ENCODE measurements at regions not wholly inside any gene's neighbourhood (a gene's known extent, or its start where the extent isn't known, plus 50 kb on each side); places are given as distances from the start of the nearest gene placed in this dataset.

- Histone ChIP-seq H3K27ac (ENCODE audit: low read depth, low read length) (no peak overlapping the region), H3K4me3 (ENCODE audit: low read length) (no peak overlapping the region), H3K4me1 (ENCODE audit: insufficient read depth, low read length) (no peaks in the 10 kb centered on the region), H3K27me3 (ENCODE audit: insufficient read depth, low read length) (no peaks in the 10 kb centered on the region), H3K9me3 (ENCODE audit: insufficient read depth, low read depth, low read length) (no peaks in the 10 kb centered on the region), H3K36me3 (ENCODE audit: insufficient read depth, low read length) (no peaks in the 10 kb centered on the region), H3K9ac (ENCODE audit: low read depth, low read length) (no peak overlapping the region)
- WGBS: 87% methylated on average over 2 of the region's 2 CpGs
These were observed 612.2 kb downstream of the TSN start for GRCh38 chr2:122367646-122368010.

GRCh38 chr2:122368576-122369243, 613.3 kb downstream of the TSN start:
- Histone ChIP-seq H3K9ac (ENCODE audit: low read depth, low read length) (no peak overlapping the region), H3K27me3 (ENCODE audit: insufficient read depth, low read length) (no peaks in the 10 kb centered on the region), H3K36me3 (ENCODE audit: insufficient read depth, low read length) (no peaks in the 10 kb centered on the region), H3K9me3 (ENCODE audit: insufficient read depth, low read depth, low read length) (no peaks in the 10 kb centered on the region), H3K4me1 (ENCODE audit: insufficient read depth, low read length) (no peaks in the 10 kb centered on the region), H3K27ac (ENCODE audit: low read depth, low read length) (no peak overlapping the region), H3K4me3 (ENCODE audit: low read length) (no peak overlapping the region)
- no CpG with 5 or more reads among the region's 1 CpG for WGBS

GRCh38 chr2:122378521-122378920, 623.1 kb downstream of the TSN start:
- Histone ChIP-seq H3K36me3 (ENCODE audit: insufficient read depth, low read length) (no peaks in the 10 kb centered on the region), H3K4me1 (ENCODE audit: insufficient read depth, low read length) (no peaks in the 10 kb centered on the region), H3K4me3 (ENCODE audit: low read length) (no peak overlapping the region), H3K27me3 (ENCODE audit: insufficient read depth, low read length) (no peaks in the 10 kb centered on the region), H3K9ac (ENCODE audit: low read depth, low read length) (no peak overlapping the region), H3K27ac (ENCODE audit: low read depth, low read length) (no peak overlapping the region), H3K9me3 (ENCODE audit: insufficient read depth, low read depth, low read length) (no peaks in the 10 kb centered on the region)
- WGBS: 100% methylated on average over 1 of the region's 1 CpG

GRCh38 chr2:122384768-122385333, 629.4 kb downstream of the TSN start:
- Histone ChIP-seq H3K36me3 (ENCODE audit: insufficient read depth, low read length) (no peaks in the 10 kb centered on the region), H3K27me3 (ENCODE audit: insufficient read depth, low read length) (no peaks in the 10 kb centered on the region), H3K9ac (ENCODE audit: low read depth, low read length) (no peak overlapping the region), H3K4me1 (ENCODE audit: insufficient read depth, low read length) (no peaks in the 10 kb centered on the region), H3K9me3 (ENCODE audit: insufficient read depth, low read depth, low read length) (peaks cover 5% of the 10 kb centered on the region; the same call in 1 of the 2 replicates), H3K4me3 (ENCODE audit: low read length) (no peak overlapping the region), H3K27ac (ENCODE audit: low read depth, low read length) (no peak overlapping the region)
- 82% methylated on average over 4 of the region's 4 CpGs for whole genome bisulfite sequencing

- Histone ChIP-seq H3K27ac (ENCODE audit: low read depth, low read length) (no peak overlapping the region), H3K4me3 (ENCODE audit: low read length) (no peak overlapping the region), H3K9me3 (ENCODE audit: insufficient read depth, low read depth, low read length) (peaks cover 5% of the 10 kb centered on the region; the same call in 1 of the 2 replicates), H3K4me1 (ENCODE audit: insufficient read depth, low read length) (no peaks in the 10 kb centered on the region), H3K9ac (ENCODE audit: low read depth, low read length) (no peak overlapping the region), H3K36me3 (ENCODE audit: insufficient read depth, low read length) (no peaks in the 10 kb centered on the region), H3K27me3 (ENCODE audit: insufficient read depth, low read length) (no peaks in the 10 kb centered on the region)
- 81% methylated on average over 3 of the region's 3 CpGs for WGBS
These were observed 632.8 kb downstream of the TSN start for GRCh38 chr2:122388208-122388607.

- Histone ChIP-seq H3K36me3 (ENCODE audit: insufficient read depth, low read length) (no peaks in the 10 kb centered on the region), H3K27ac (ENCODE audit: low read depth, low read length) (no peak overlapping the region), H3K4me3 (ENCODE audit: low read length) (no peak overlapping the region), H3K27me3 (ENCODE audit: insufficient read depth, low read length) (no peaks in the 10 kb centered on the region), H3K9me3 (ENCODE audit: insufficient read depth, low read depth, low read length) (peaks cover 5% of the 10 kb centered on the region; the same call in 1 of the 2 replicates), H3K4me1 (ENCODE audit: insufficient read depth, low read length) (no peaks in the 10 kb centered on the region), H3K9ac (ENCODE audit: low read depth, low read length) (no peak overlapping the region)
- WGBS: 87% methylated on average over 4 of the region's 4 CpGs
These were observed 634.2 kb downstream of the TSN start for GRCh38 chr2:122389694-122390093.

- no peak overlapping the region for H3K4me3 ChIP-seq (ENCODE audit: low read length)
- H3K4me1 ChIP-seq (ENCODE audit: insufficient read depth, low read length): no peaks in the 10 kb centered on the region
- no peaks in the 10 kb centered on the region for H3K27me3 ChIP-seq (ENCODE audit: insufficient read depth, low read length)
- no peak overlapping the region for H3K27ac ChIP-seq (ENCODE audit: low read depth, low read length)
- no peaks in the 10 kb centered on the region for H3K36me3 ChIP-seq (ENCODE audit: insufficient read depth, low read length)
- 88% methylated on average over 1 of the region's 1 CpG for WGBS
- no peak overlapping the region for H3K9ac ChIP-seq (ENCODE audit: low read depth, low read length)
- peaks cover 5% of the 10 kb centered on the region; the same call in 1 of the 2 replicates for H3K9me3 ChIP-seq (ENCODE audit: insufficient read depth, low read depth, low read length)
These were observed 635.0 kb downstream of the TSN start for GRCh38 chr2:122390406-122390805.

- no peak overlapping the region for H3K27ac ChIP-seq (ENCODE audit: low read depth, low read length)
- H3K4me3 ChIP-seq (ENCODE audit: low read length): no peak overlapping the region
- 91% methylated on average over 3 of the region's 3 CpGs for WGBS
- H3K9ac ChIP-seq (ENCODE audit: low read depth, low read length): no peak overlapping the region
- H3K9me3 ChIP-seq (ENCODE audit: insufficient read depth, low read depth, low read length): peaks cover 5% of the 10 kb centered on the region; the same call in 1 of the 2 replicates
- no peaks in the 10 kb centered on the region for H3K4me1 ChIP-seq (ENCODE audit: insufficient read depth, low read length)
- no peaks in the 10 kb centered on the region for H3K36me3 ChIP-seq (ENCODE audit: insufficient read depth, low read length)
- H3K27me3 ChIP-seq (ENCODE audit: insufficient read depth, low read length): no peaks in the 10 kb centered on the region
These were observed 636.3 kb downstream of the TSN start for GRCh38 chr2:122391726-122392125.

GRCh38 chr2:122395687-122396086, 640.2 kb downstream of the TSN start:
- WGBS: 94% methylated on average over 6 of the region's 6 CpGs
- H3K27ac ChIP-seq (ENCODE audit: low read depth, low read length): no peak overlapping the region
- no peak overlapping the region for H3K9ac ChIP-seq (ENCODE audit: low read depth, low read length)
- H3K4me1 ChIP-seq (ENCODE audit: insufficient read depth, low read length): no peaks in the 10 kb centered on the region
- no peaks in the 10 kb centered on the region for H3K9me3 ChIP-seq (ENCODE audit: insufficient read depth, low read depth, low read length)
- no peaks in the 10 kb centered on the region for H3K27me3 ChIP-seq (ENCODE audit: insufficient read depth, low read length)
- H3K36me3 ChIP-seq (ENCODE audit: insufficient read depth, low read length): no peaks in the 10 kb centered on the region
- no peak overlapping the region for H3K4me3 ChIP-seq (ENCODE audit: low read length)

GRCh38 chr2:122411231-122411630, 655.8 kb downstream of the TSN start:
- H3K27ac ChIP-seq (ENCODE audit: low read depth, low read length): no peak overlapping the region
- H3K9me3 ChIP-seq (ENCODE audit: insufficient read depth, low read depth, low read length): peaks cover 7% of the 10 kb centered on the region; the same call in 1 of the 2 replicates
- H3K9ac ChIP-seq (ENCODE audit: low read depth, low read length): no peak overlapping the region
- H3K27me3 ChIP-seq (ENCODE audit: insufficient read depth, low read length): no peaks in the 10 kb centered on the region
- no peaks in the 10 kb centered on the region for H3K4me1 ChIP-seq (ENCODE audit: insufficient read depth, low read length)
- no peaks in the 10 kb centered on the region for H3K36me3 ChIP-seq (ENCODE audit: insufficient read depth, low read length)
- H3K4me3 ChIP-seq (ENCODE audit: low read length): no peak overlapping the region
- 74% methylated on average over 5 of the region's 5 CpGs for WGBS

- Histone ChIP-seq H3K27me3 (ENCODE audit: insufficient read depth, low read length) (no peaks in the 10 kb centered on the region), H3K4me3 (ENCODE audit: low read length) (no peak overlapping the region), H3K27ac (ENCODE audit: low read depth, low read length) (no peak overlapping the region), H3K36me3 (ENCODE audit: insufficient read depth, low read length) (no peaks in the 10 kb centered on the region), H3K9me3 (ENCODE audit: insufficient read depth, low read depth, low read length) (peaks cover 7% of the 10 kb centered on the region; the same call in 1 of the 2 replicates), H3K4me1 (ENCODE audit: insufficient read depth, low read length) (no peaks in the 10 kb centered on the region), H3K9ac (ENCODE audit: low read depth, low read length) (no peak overlapping the region)
- 95% methylated on average over 6 of the region's 6 CpGs for WGBS
These were observed 656.9 kb downstream of the TSN start for GRCh38 chr2:122412360-122412759.
